Fibroblast of lung (primary cell): ENCODE measurements at regions not wholly inside any gene's neighbourhood (a gene's known extent, or its start where the extent isn't known, plus 50 kb on each side); places are given as distances from the start of the nearest gene placed in this dataset.

Experiments
- DNase-seq, 2 donors: peaks; one replicate each; pipeline versions ENCODE4 v3.0.0 to v3.0.0-alpha.2; 2010; ENCODE audit warnings: low read depth in 2 of 2
- H2AFZ ChIP-seq: 2 replicates; pipeline ENCODE4 v1.5.1; 2012; ENCODE audit warnings: low read length, control low read depth, inconsistent platforms
- H3K27ac ChIP-seq: 2 replicates; pipeline ENCODE4 v1.5.1; 2011; ENCODE audit warnings: low read length, control low read depth; ENCODE audit not compliant: insufficient read depth
- H3K27me3 ChIP-seq: 2 replicates; pipeline ENCODE4 v1.5.1; 2011; ENCODE audit warnings: mild to moderate bottlenecking, low read length; ENCODE audit not compliant: control insufficient read depth, insufficient read depth
- H3K36me3 ChIP-seq: 2 replicates; pipeline ENCODE4 v1.5.1; 2011; ENCODE audit warnings: low read length; ENCODE audit not compliant: control insufficient read depth, insufficient read depth
- H3K4me1 ChIP-seq: 2 replicates; pipeline ENCODE4 v1.5.1; 2011; ENCODE audit warnings: low read length; ENCODE audit not compliant: control insufficient read depth, insufficient read depth; ENCODE audit errors: extremely low read depth
- H3K4me2 ChIP-seq: 2 replicates; pipeline ENCODE4 v1.5.1; 2011; ENCODE audit warnings: low read length, control low read depth; ENCODE audit not compliant: insufficient read depth; ENCODE audit errors: extremely low read depth
- H3K4me3 ChIP-seq, 4 experiments: fragments of 200-600 bp in 1 of 4; sonication (generic) in 1 of 4; replicated peaks in 1 of 4; 2 replicates each; pipeline ENCODE4 v1.5.1; 2011 to 2016; ENCODE audit warnings: low read length in 4 of 4, low read depth in 3 of 4, mild to moderate bottlenecking in 3 of 4, control low read depth in 2 of 4, inconsistent platforms in 1 of 4, mixed read lengths in 1 of 4; ENCODE audit not compliant: insufficient read depth in 1 of 4; ENCODE audit errors: control extremely low read depth in 1 of 4
- H3K79me2 ChIP-seq: 2 replicates; pipeline ENCODE4 v1.5.1; 2012; ENCODE audit warnings: mild to moderate bottlenecking, low read length, inconsistent platforms; ENCODE audit not compliant: control insufficient read depth, insufficient read depth
- H3K9ac ChIP-seq: 2 replicates; pipeline ENCODE4 v1.5.1; 2011; ENCODE audit warnings: mild to moderate bottlenecking, low read length, control low read depth; ENCODE audit not compliant: insufficient read depth
- H3K9me3 ChIP-seq: 2 replicates; pipeline ENCODE4 v1.5.1; 2012; ENCODE audit warnings: low read depth, low read length; ENCODE audit not compliant: control insufficient read depth, insufficient read depth
- H4K20me1 ChIP-seq: 2 replicates; pipeline ENCODE4 v1.5.1; 2011; ENCODE audit warnings: low read length; ENCODE audit not compliant: control insufficient read depth, insufficient read depth; ENCODE audit errors: extremely low read depth
- EZH2 ChIP-seq: IDR thresholded peaks from 2 replicates; pipeline ENCODE4 v1.5.1; 2012; ENCODE audit warnings: low read length, control low read depth, mild to moderate bottlenecking; ENCODE audit errors: missing control alignments
- TF ChIP-seq, protein P1 (sequence below), 2 donors: IDR thresholded peaks in 1 of 2; conservative IDR thresholded peaks in 1 of 2; 1 replicate in 1 of 2; 2 replicates in 1 of 2; pipeline ENCODE4 v1.5.1; 2011 to 2012; ENCODE audit warnings: low read length in 2 of 2, control low read depth in 1 of 2, inconsistent platforms in 1 of 2, low read depth in 1 of 2, mild to moderate bottlenecking in 1 of 2

DNA sequence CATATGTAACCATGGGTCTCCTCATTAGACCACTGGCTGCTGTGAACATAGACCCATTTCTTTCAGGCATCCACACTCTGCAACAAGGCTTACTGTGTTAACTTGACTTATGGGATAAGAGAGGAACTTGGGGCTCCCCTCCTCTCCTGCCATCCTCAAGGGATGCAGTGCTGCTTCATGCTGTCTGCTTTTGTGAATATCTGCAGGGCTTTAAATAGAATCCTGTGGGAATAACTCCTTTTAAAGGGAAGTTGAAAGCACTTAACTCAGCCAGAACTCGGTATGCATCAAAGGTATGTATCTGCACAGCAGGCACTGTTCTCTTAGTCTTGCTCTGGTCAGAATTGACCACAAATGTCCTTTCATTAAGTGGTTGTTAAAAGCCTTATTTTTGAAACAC, 222.5 kb upstream of the KIRREL3 start:
- TF ChIP-seq EZH2: no peak
- TF ChIP-seq, protein P1, sequence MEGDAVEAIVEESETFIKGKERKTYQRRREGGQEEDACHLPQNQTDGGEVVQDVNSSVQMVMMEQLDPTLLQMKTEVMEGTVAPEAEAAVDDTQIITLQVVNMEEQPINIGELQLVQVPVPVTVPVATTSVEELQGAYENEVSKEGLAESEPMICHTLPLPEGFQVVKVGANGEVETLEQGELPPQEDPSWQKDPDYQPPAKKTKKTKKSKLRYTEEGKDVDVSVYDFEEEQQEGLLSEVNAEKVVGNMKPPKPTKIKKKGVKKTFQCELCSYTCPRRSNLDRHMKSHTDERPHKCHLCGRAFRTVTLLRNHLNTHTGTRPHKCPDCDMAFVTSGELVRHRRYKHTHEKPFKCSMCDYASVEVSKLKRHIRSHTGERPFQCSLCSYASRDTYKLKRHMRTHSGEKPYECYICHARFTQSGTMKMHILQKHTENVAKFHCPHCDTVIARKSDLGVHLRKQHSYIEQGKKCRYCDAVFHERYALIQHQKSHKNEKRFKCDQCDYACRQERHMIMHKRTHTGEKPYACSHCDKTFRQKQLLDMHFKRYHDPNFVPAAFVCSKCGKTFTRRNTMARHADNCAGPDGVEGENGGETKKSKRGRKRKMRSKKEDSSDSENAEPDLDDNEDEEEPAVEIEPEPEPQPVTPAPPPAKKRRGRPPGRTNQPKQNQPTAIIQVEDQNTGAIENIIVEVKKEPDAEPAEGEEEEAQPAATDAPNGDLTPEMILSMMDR (conservative IDR thresholded peaks at IDR 0.05 in 1 of 2, IDR thresholded peaks at IDR 0.05 in 1 of 2; ENCODE audit: low read depth in 1 of 2, low read length in 2 of 2): no peak
- Histone ChIP-seq H3K79me2 (no peaks in the 10 kb centered on the region), H3K9me3 (no peaks in the 10 kb centered on the region), H3K4me3 (no peak overlapping the region), H3K36me3 (no peaks in the 10 kb centered on the region), H2AFZ (no peak overlapping the region), H3K4me1 (no peaks in the 10 kb centered on the region), H3K9ac (no peak overlapping the region), H3K27ac (no peak overlapping the region), H3K27me3 (no peaks in the 10 kb centered on the region), H3K4me2 (no peak overlapping the region), H4K20me1 (no peaks in the 10 kb centered on the region)
- DNase-seq: no peak

DNA sequence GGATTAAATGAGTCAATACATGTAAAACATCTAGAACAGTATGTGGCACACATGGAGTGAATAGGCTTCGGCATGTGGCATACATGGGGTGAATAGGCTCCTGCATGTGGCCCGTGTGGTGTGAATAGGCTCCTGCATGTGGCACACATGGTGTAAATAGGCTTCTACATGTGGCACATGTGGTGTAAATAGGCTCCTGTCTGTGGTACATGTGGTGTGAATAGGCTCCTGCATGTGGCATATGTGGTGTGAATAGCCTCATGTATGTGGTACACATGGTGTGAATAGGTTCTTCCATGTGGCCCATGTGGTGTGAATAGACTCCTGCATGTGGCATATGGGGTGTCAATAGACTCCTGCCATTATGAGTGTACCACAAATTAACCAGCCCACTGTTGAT, 219.1 kb upstream of the KIRREL3 start:
- Histone ChIP-seq H3K4me1 (no peaks in the 10 kb centered on the region), H3K9me3 (no peaks in the 10 kb centered on the region), H2AFZ (no peak overlapping the region), H4K20me1 (no peaks in the 10 kb centered on the region), H3K27ac (no peak overlapping the region), H3K4me2 (no peak overlapping the region), H3K36me3 (no peaks in the 10 kb centered on the region), H3K9ac (no peak overlapping the region), H3K79me2 (no peaks in the 10 kb centered on the region), H3K27me3 (no peaks in the 10 kb centered on the region), H3K4me3 (no peak overlapping the region)
- no peak for DNase-seq
- TF ChIP-seq, protein P1 (conservative IDR thresholded peaks at IDR 0.05 in 1 of 2, IDR thresholded peaks at IDR 0.05 in 1 of 2; ENCODE audit: low read depth in 1 of 2, low read length in 2 of 2): no peak
- no peak for TF ChIP-seq EZH2

DNA sequence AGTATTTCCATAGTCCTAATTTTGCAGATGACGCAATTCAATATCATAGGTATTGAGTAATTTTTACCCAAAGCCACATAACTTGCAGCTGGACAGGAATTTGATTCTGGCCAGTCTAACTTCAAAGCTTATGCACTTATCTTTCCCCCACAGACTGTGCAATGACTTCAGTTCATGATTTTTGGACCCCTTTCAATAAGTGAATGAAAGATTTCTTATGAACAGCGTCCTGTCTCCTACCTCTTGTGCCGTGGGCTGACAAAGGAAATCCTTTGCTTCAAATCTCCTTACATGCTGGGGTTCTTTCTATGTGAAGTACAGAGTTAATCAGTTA, 217.7 kb upstream of the KIRREL3 start:
- H3K4me2 ChIP-seq: no peak overlapping the region
- peak in 1 of 2 donors; percentile 6 for DNase-seq
- no peak overlapping the region for H3K9ac ChIP-seq
- TF ChIP-seq EZH2: no peak
- TF ChIP-seq, protein P1 (conservative IDR thresholded peaks at IDR 0.05 in 1 of 2, IDR thresholded peaks at IDR 0.05 in 1 of 2; ENCODE audit: low read depth in 1 of 2, low read length in 2 of 2): no peak
- no peak overlapping the region for H2AFZ ChIP-seq
- no peaks in the 10 kb centered on the region for H3K4me1 ChIP-seq
- no peaks in the 10 kb centered on the region for H3K36me3 ChIP-seq
- H3K79me2 ChIP-seq: no peaks in the 10 kb centered on the region
- H3K27me3 ChIP-seq: no peaks in the 10 kb centered on the region
- H3K9me3 ChIP-seq: no peaks in the 10 kb centered on the region
- no peak overlapping the region for H3K4me3 ChIP-seq
- H3K27ac ChIP-seq: no peak overlapping the region
- H4K20me1 ChIP-seq: no peaks in the 10 kb centered on the region
